IMR-90 (cell line): ENCODE measurements at regions not wholly inside any gene's neighbourhood (a gene's known extent, or its start where the extent isn't known, plus 50 kb on each side); places are given as distances from the start of the nearest gene placed in this dataset.
"Not testable (repeated sequence)": the region's sequence is repeated elsewhere in the genome, so short reads cannot be mapped to it uniquely, and the experiment has no call there.

Source experiments
- ATAC-seq: fragments of 200-7000 bp; cut with Tn5 transposase; 2 replicates; pipeline ENCODE4 v1.9.1; 2020; ENCODE audit warnings: low read depth, mild to moderate bottlenecking, moderate library complexity
- BruUV-seq: library from RNA; stranded (reverse); fragments of 400-500 nt; replicated peaks from 2 replicates; lab custom pipeline; 2021; lab: Mats Ljungman, UMichigan
- CTCF ChIA-PET: fragments of 300-600 bp; formaldehyde crosslinking; extraction: SDS; loops from one replicate; lab custom pipeline; 2021; ENCODE audit warnings: antibody characterized with exemption; lab: Yijun Ruan, JAX
- POLR2A ChIA-PET: fragments of 300-600 bp; sonication (Branson Sonifier 250); formaldehyde crosslinking; loops from one replicate; lab custom pipeline; 2022; ENCODE audit warnings: antibody characterized with exemption; ENCODE audit not compliant: unreplicated experiment; lab: Charles Lee
- DNase-seq: peaks from one replicate; pipeline ENCODE4 v3.0.0; 2013
- H2AFZ ChIP-seq: replicated peaks from 2 replicates; pipeline ENCODE3; 2013; ENCODE audit warnings: low read length, mild to moderate bottlenecking; ENCODE audit not compliant: poor library complexity
- H2AK5ac ChIP-seq: 2 replicates; pipeline ENCODE4 v1.6.1; 2013; ENCODE audit warnings: low read depth, low read length, inconsistent platforms
- H2AK9ac ChIP-seq: replicated peaks from 2 replicates; pipeline ENCODE3; 2013; ENCODE audit warnings: mild to moderate bottlenecking, low read depth, low read length, moderate library complexity; ENCODE audit not compliant: poor library complexity
- H2BK120ac ChIP-seq: 2 replicates; pipeline ENCODE4 v1.6.1; 2013; ENCODE audit warnings: low read depth, low read length, inconsistent platforms
- H2BK15ac ChIP-seq: 3 replicates; pipeline ENCODE4 v1.6.1; 2013; ENCODE audit warnings: low read depth, low read length, inconsistent platforms
- H2BK20ac ChIP-seq: 2 replicates; pipeline ENCODE4 v1.6.1; 2013; ENCODE audit warnings: low read depth, mild to moderate bottlenecking, inconsistent platforms, low read length, moderate library complexity
- H2BK5ac ChIP-seq: 2 replicates; pipeline ENCODE4 v1.6.1; 2013; ENCODE audit warnings: mild to moderate bottlenecking, low read depth, low read length, inconsistent platforms; ENCODE audit not compliant: poor library complexity, severe bottlenecking
- H3K14ac ChIP-seq: replicated peaks from 2 replicates; pipeline ENCODE4 v1.6.1; 2013; ENCODE audit warnings: low read depth, low read length, inconsistent platforms
- H3K18ac ChIP-seq: 2 replicates; pipeline ENCODE4 v1.6.1; 2013; ENCODE audit warnings: low read depth, low read length, control low read depth
- H3K23ac ChIP-seq: 2 replicates; pipeline ENCODE4 v1.6.1; 2013; ENCODE audit warnings: low read depth, low read length, inconsistent platforms
- H3K27ac ChIP-seq: 2 replicates; pipeline ENCODE4 v1.5.1; 2013; ENCODE audit warnings: mild to moderate bottlenecking, control low read depth, low read length; ENCODE audit not compliant: insufficient read depth
- H3K27me3 ChIP-seq: 2 replicates; pipeline ENCODE4 v1.6.1; 2013; ENCODE audit warnings: low read length; ENCODE audit not compliant: control insufficient read depth, insufficient read depth
- H3K36me3 ChIP-seq: 2 replicates; pipeline ENCODE4 v1.6.1; 2013; ENCODE audit warnings: low read length, mixed read lengths; ENCODE audit not compliant: control insufficient read depth, insufficient read depth
- H3K4ac ChIP-seq: 2 replicates; pipeline ENCODE4 v1.6.1; 2013; ENCODE audit warnings: low read depth, low read length, inconsistent platforms
- H3K4me1 ChIP-seq: 2 replicates; pipeline ENCODE4 v1.6.1; 2013; ENCODE audit warnings: low read length, mixed read lengths; ENCODE audit not compliant: control insufficient read depth, insufficient read depth
- H3K4me2 ChIP-seq: 2 replicates; pipeline ENCODE4 v1.6.1; 2013; ENCODE audit warnings: low read depth, mild to moderate bottlenecking, control low read depth, low read length, moderate library complexity
- H3K4me3 ChIP-seq: 2 replicates; pipeline ENCODE4 v1.5.1; 2013; ENCODE audit warnings: low read depth, mild to moderate bottlenecking, control low read depth, low read length, moderate library complexity; ENCODE audit not compliant: insufficient read depth
- H3K56ac ChIP-seq: 2 replicates; pipeline ENCODE4 v1.6.1; 2013; ENCODE audit warnings: low read length, inconsistent platforms; ENCODE audit not compliant: insufficient read depth; ENCODE audit errors: extremely low read depth
- H3K79me1 ChIP-seq, 2 experiments: 2 replicates each; pipeline ENCODE4 v1.6.1; 2013; ENCODE audit warnings: low read length in 2 of 2, inconsistent platforms in 1 of 2, low read depth in 1 of 2
- H3K9ac ChIP-seq: 2 replicates; pipeline ENCODE4 v1.6.1; 2013; ENCODE audit warnings: low read depth, low read length, control low read depth
- H3K9me1 ChIP-seq: 2 replicates; pipeline ENCODE4 v1.6.1; 2013; ENCODE audit warnings: low read length, inconsistent platforms; ENCODE audit not compliant: insufficient read depth
- H3K9me3 ChIP-seq: 2 replicates; pipeline ENCODE4 v1.6.1; 2013; ENCODE audit warnings: low read length; ENCODE audit not compliant: control insufficient read depth, insufficient read depth
- H4K20me1 ChIP-seq: 2 replicates; pipeline ENCODE4 v1.6.1; 2013; ENCODE audit warnings: low read length, inconsistent platforms; ENCODE audit not compliant: insufficient read depth
- H4K5ac ChIP-seq: 2 replicates; pipeline ENCODE4 v1.6.1; 2013; ENCODE audit warnings: mild to moderate bottlenecking, low read depth, low read length, control low read depth
- H4K8ac ChIP-seq, 2 experiments: 2 replicates each; pipeline ENCODE4 v1.6.1; 2013; ENCODE audit warnings: low read depth in 2 of 2, low read length in 2 of 2, control low read depth in 1 of 2, inconsistent platforms in 1 of 2
- H4K91ac ChIP-seq: 2 replicates; pipeline ENCODE4 v1.6.1; 2013; ENCODE audit warnings: low read depth, low read length, inconsistent platforms; ENCODE audit not compliant: insufficient read depth
- CHD1 ChIP-seq: IDR thresholded peaks from 2 replicates; pipeline ENCODE4 v1.6.1; 2012; ENCODE audit warnings: low read depth, low read length, improper control_type of control experiment
- FOS ChIP-seq: fragments of 150-350 bp; IDR thresholded peaks from 2 replicates; pipeline ENCODE4 v1.6.1; 2016; ENCODE audit warnings: low read depth, low read length
- MAFK ChIP-seq: IDR thresholded peaks from 2 replicates; pipeline ENCODE4 v1.6.1; 2012; ENCODE audit warnings: low read depth, low read length, improper control_type of control experiment
- MAZ ChIP-seq: IDR thresholded peaks from 2 replicates; pipeline ENCODE4 v1.6.1; 2012; ENCODE audit warnings: low read depth, mild to moderate bottlenecking, low read length, improper control_type of control experiment, moderate library complexity, borderline replicate concordance
- POLR2A ChIP-seq: IDR thresholded peaks from 2 replicates; pipeline ENCODE4 v1.6.1; 2012; ENCODE audit warnings: mild to moderate bottlenecking, low read depth, low read length
- RCOR1 ChIP-seq: IDR thresholded peaks from 2 replicates; pipeline ENCODE4 v1.6.1; 2012; ENCODE audit warnings: mild to moderate bottlenecking, low read length, improper control_type of control experiment; ENCODE audit not compliant: insufficient replicate concordance
- WGBS, 2 experiments: methylation state at CpG; one replicate each; pipeline versions ENCODE4 v1.1.5 to v1.1.7; 2013; ENCODE audit warnings: missing lambda C conversion rate in 2 of 2; ENCODE audit not compliant: insufficient read length in 1 of 2; ENCODE audit errors: extremely low coverage in 2 of 2; 5-methylcytosine and 5-hydroxymethylcytosine counted together
- dilution Hi-C: fragments of 300-500 bp; cut with HindIII; formaldehyde crosslinking; loops from one replicate; pipeline ENCODE4 v1.14.3; 2018; ENCODE audit warnings: low sequenced_read_pairs; ENCODE audit not compliant: unreplicated experiment
- in situ Hi-C: fragments of 300-500 bp; cut with MboI; formaldehyde crosslinking; loops from 3 replicates; pipeline ENCODE4 v1.14.3; 2019; ENCODE audit warnings: low sequenced_read_pairs, inconsistent platforms, mixed read lengths
- intact Hi-C: fragments of 100-400 bp; cut with micrococcal nuclease; formaldehyde crosslinking; loops from 2 replicates; pipeline ENCODE4 v1.10.0; 2022
- TF ChIP-seq, protein P1 (sequence below): fragments of 150-350 bp; IDR thresholded peaks from 2 replicates; pipeline ENCODE4 v1.6.1; 2017; ENCODE audit warnings: mild to moderate bottlenecking, antibody characterized with exemption, low read length, low read depth

DNA sequence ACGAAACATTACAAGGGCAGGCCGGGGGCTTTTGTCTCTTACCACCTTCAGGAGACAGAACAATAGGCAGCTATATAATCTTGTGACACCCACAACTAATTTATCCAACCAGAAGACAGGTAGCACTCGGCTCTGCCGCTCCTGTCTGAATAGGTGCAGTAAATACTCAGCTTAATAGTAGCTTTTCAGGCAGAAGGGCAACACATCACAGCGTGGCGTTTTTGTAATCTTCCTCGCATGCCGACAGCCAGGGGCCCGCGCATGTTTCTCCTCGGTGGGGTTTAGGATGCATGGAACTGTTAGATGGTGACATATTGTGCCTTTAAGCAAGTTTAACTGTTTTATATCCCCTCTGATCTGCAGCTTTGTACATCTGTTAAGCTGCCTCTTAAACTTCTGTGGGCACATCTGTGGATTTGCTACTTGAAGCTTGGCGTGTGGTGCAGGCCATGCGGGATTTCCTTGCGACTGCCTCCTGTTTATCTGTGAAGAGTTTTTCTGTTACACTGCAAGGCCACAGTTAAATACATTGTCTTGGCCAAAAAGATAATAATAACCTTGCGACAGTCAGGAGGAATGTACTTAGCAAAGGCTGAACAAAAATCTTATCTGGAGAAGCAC is 123.2 kb upstream of the BNIP2 start:
- H3K4me3 ChIP-seq = no peak overlapping the region
- H3K56ac ChIP-seq = no peak overlapping the region
- no peak overlapping the region for H3K23ac ChIP-seq
- H2BK5ac ChIP-seq = no peak overlapping the region
- no peak overlapping the region for H2AK9ac ChIP-seq
- H4K91ac ChIP-seq = no peak overlapping the region
- ChIA-PET POLR2A (no interaction called here), CTCF (interaction anchor here (0.5 to 0.7 kb wide), 2 partner anchors 51 to 68 kb away, joined by 4 to 5 read pairs; no protein-coding TSS in a partner anchor)
- H3K9me1 ChIP-seq = no peaks in the 10 kb centered on the region
- no peak for DNase-seq
- WGBS, 2 experiments = no CpG with 5 or more reads among the region's 15 CpGs
- no peak overlapping the region for H2AFZ ChIP-seq
- dilution Hi-C loops = no loop called here
- H3K9me3 ChIP-seq = no peaks in the 10 kb centered on the region
- H2BK15ac ChIP-seq = no peak overlapping the region
- H4K20me1 ChIP-seq = no peaks in the 10 kb centered on the region
- H3K18ac ChIP-seq = no peak overlapping the region
- peaks cover 5% of the 10 kb centered on the region for H3K27me3 ChIP-seq
- no peaks in the 10 kb centered on the region for H3K79me1 ChIP-seq
- BruUV-seq = no TSS peak
- H4K8ac ChIP-seq = no peak overlapping the region
- H3K4ac ChIP-seq = no peak overlapping the region
- no peaks in the 10 kb centered on the region for H3K36me3 ChIP-seq
- no peaks in the 10 kb centered on the region for H3K4me1 ChIP-seq
- ATAC-seq = no peak
- H2BK120ac ChIP-seq = no peak overlapping the region
- intact Hi-C loops = no loop called here
- H3K27ac ChIP-seq = no peak overlapping the region
- TF ChIP-seq POLR2A (no peak), MAFK (no peak), CHD1 (no peak), RCOR1 (no peak), FOS (no peak), MAZ (no peak)
- TF ChIP-seq, protein P1, sequence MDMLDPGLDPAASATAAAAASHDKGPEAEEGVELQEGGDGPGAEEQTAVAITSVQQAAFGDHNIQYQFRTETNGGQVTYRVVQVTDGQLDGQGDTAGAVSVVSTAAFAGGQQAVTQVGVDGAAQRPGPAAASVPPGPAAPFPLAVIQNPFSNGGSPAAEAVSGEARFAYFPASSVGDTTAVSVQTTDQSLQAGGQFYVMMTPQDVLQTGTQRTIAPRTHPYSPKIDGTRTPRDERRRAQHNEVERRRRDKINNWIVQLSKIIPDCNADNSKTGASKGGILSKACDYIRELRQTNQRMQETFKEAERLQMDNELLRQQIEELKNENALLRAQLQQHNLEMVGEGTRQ = no peak
- no peak overlapping the region for H2BK20ac ChIP-seq
- no peak overlapping the region for H3K9ac ChIP-seq
- no peak overlapping the region for H2AK5ac ChIP-seq
- H3K4me2 ChIP-seq = no peak overlapping the region
- no peak overlapping the region for H4K5ac ChIP-seq
- no peak overlapping the region for H3K14ac ChIP-seq
- in situ Hi-C loops = no loop called here

DNA sequence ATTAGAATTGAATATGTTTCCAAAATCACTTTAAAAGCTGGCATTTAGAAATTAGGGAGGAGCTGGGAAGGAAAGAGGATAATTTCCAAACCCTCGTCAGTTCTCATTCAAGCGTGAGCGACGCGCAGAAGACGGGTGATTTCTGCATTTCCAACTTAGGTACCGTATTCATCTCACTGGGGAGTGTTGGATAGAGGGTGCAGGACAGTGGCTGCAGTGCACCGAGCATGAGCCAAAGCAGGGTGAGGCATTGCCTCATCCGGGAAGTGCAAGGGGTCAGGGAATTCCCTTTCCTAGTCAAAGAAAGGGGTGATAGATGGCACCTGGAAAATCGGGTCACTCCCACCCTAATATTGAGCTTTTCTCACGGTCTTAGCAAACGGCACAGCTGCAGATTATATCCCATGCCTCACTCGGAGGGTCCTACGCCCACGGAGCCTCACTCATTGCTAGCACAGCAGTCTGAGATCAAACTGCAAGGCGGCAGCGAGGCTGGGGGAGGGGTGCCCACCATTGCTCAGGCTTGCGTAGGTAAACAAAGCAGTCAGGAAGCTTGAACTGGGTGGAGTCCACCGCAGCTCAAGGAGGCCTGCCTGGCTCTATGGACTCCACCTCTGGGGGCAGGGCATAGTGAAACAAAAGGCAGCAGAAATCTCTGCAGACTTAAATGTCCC is 114.3 kb upstream of the BNIP2 start:
- DNase-seq, dilution Hi-C loops, ATAC-seq, H2AFZ ChIP-seq, H3K27ac ChIP-seq, H2BK15ac ChIP-seq, H4K8ac ChIP-seq, H3K4ac ChIP-seq, BruUV-seq, H3K4me3 ChIP-seq, H3K56ac ChIP-seq, H4K91ac ChIP-seq, intact Hi-C loops, H3K18ac ChIP-seq, H3K14ac ChIP-seq, H3K4me1 ChIP-seq, H3K27me3 ChIP-seq, in situ Hi-C loops, H3K9ac ChIP-seq, H4K5ac ChIP-seq, H3K23ac ChIP-seq, H3K36me3 ChIP-seq, POLR2A ChIA-PET, H2BK5ac ChIP-seq, H3K4me2 ChIP-seq, H2BK20ac ChIP-seq, H3K9me3 ChIP-seq, H3K79me1 ChIP-seq, H3K9me1 ChIP-seq, H2AK5ac ChIP-seq, H2AK9ac ChIP-seq, H4K20me1 ChIP-seq, H2BK120ac ChIP-seq: not testable (repeated sequence)
- 66% methylated on average over 11 of the region's 19 CpGs; no CpG with 5 or more reads in 1 of the 2 experiments for WGBS, 2 experiments
- CTCF ChIA-PET = interaction anchor here (0.5 to 1.0 kb wide), 2 partner anchors 15 to 239 kb away, joined by 3 read pairs; no protein-coding TSS in a partner anchor
